NB4 (cell line): ENCODE measurements at regions not wholly inside any gene's neighbourhood (a gene's known extent, or its start where the extent isn't known, plus 50 kb on each side); places are given as distances from the start of the nearest gene placed in this dataset.

Source experiments
- POLR2A ChIP-seq: IDR thresholded peaks from 2 replicates; pipeline ENCODE4 v1.6.1; 2011; ENCODE audit warnings: mild to moderate bottlenecking; ENCODE audit not compliant: insufficient read length; ENCODE audit errors: extremely low read depth
- TF ChIP-seq, protein P1 (sequence below): IDR thresholded peaks from one replicate; pipeline ENCODE4 v1.5.1; 2012; ENCODE audit warnings: low read depth, low read length
- TF ChIP-seq, protein P2 (sequence below): IDR thresholded peaks from 2 replicates; pipeline ENCODE4 v1.6.1; 2011; ENCODE audit warnings: low read depth, low read length

DNA sequence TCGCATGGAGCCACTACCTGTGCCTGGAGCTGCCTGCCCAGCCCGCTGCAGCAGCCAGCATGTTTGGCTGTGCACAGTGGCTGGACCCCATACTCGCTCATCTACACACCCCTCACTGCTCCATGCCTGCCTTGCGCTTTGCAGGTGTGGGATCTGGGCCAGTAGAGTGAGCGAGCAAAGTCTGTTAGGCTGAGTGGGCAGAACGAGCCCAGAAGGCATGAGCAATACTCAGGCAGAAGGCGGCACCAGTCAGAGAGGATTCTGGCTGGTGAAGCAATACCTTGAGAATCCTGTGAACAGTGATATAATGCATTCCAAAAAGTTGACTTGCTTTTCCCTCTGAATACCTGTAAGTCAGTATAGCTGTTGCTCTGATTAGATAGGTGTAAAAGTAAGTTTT, 816.4 kb downstream of the KCNT2 start:
- TF ChIP-seq, protein P1, sequence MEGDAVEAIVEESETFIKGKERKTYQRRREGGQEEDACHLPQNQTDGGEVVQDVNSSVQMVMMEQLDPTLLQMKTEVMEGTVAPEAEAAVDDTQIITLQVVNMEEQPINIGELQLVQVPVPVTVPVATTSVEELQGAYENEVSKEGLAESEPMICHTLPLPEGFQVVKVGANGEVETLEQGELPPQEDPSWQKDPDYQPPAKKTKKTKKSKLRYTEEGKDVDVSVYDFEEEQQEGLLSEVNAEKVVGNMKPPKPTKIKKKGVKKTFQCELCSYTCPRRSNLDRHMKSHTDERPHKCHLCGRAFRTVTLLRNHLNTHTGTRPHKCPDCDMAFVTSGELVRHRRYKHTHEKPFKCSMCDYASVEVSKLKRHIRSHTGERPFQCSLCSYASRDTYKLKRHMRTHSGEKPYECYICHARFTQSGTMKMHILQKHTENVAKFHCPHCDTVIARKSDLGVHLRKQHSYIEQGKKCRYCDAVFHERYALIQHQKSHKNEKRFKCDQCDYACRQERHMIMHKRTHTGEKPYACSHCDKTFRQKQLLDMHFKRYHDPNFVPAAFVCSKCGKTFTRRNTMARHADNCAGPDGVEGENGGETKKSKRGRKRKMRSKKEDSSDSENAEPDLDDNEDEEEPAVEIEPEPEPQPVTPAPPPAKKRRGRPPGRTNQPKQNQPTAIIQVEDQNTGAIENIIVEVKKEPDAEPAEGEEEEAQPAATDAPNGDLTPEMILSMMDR, result no peak
- TF ChIP-seq POLR2A, result no peak
- TF ChIP-seq, protein P2, sequence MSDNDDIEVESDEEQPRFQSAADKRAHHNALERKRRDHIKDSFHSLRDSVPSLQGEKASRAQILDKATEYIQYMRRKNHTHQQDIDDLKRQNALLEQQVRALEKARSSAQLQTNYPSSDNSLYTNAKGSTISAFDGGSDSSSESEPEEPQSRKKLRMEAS, result no peak
